ENCODE measurements at regions not wholly inside any gene's neighbourhood (a gene's known extent, or its start where the extent isn't known, plus 50 kb on each side); places are given as distances from the start of the nearest gene placed in this dataset.

- no peak for TF ChIP-seq CTCF (IDR thresholded peaks at IDR 0.05)
- TF ChIP-seq POLR2AphosphoS5 (IDR thresholded peaks at IDR 0.05): no peak
- no peak for TF ChIP-seq POLR2A (IDR thresholded peaks at IDR 0.05; ENCODE audit: low read depth)
- TF ChIP-seq EP300 (IDR thresholded peaks at IDR 0.05): no peak
Measured at GRCh38 chr4:54527532-54527931, 130.2 kb upstream of the KIT start.
